Stromal cell of bone marrow (primary cell): ENCODE measurements at regions not wholly inside any gene's neighbourhood (a gene's known extent, or its start where the extent isn't known, plus 50 kb on each side); places are given as distances from the start of the nearest gene placed in this dataset.
"Not testable (repeated sequence)": the region's sequence is repeated elsewhere in the genome, so short reads cannot be mapped to it uniquely, and the experiment has no call there.

Experiments used
- DNase-seq: peaks from one replicate; pipeline ENCODE4 v3.0.0-alpha.2; 2012; ENCODE audit warnings: low read depth

DNA sequence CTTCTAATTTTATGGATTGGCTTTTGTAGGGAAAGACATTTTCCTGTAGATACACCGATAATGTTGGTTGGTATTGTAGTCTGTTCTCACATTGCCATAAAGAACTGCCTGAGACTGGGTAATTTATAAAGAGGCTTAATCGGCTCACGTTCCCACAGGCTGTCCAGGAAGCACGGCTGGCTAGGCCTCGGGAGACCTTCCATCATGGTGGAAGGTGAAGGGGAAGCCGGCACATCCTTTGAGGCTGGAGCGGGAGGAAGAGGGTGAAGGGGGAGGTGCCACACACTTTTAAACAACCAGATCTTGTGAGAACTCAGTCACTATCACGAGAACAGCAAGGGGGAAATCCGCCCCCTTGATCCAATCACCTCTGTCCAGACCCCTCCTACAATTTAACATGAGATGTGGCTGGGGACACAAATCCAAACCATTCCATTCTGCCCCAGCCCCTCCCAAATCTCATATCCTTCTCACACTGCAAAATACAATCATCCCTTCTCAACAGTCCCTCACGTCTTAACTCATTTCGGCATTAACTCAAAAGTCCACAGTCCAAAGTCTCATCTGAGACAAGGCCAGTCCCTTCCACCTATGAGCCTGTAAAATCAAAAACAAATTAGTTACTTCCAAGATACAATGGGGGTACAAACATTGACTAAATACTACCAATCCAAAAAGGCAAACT, 66.7 kb upstream of the EIF5 start:
- no peak for DNase-seq

DNA sequence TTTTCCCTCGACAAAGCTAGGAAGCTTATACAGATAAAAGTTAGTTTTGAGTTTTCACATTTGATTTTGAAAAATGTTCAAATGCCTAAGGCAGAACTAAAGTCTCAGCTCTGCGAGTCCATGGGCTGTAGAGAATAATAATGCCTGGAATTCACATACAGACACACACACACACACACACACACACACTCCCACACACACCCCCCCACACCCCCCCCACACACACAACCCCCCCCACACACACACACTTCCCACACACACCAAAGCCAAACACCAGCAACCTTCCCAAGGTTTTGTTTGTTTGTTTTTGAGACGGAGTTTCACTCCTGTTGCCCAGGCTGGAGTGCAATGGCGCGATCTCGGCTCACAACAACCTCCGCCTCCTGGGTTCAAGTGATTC, 62.8 kb upstream of the EIF5 start:
- no peak for DNase-seq

DNA sequence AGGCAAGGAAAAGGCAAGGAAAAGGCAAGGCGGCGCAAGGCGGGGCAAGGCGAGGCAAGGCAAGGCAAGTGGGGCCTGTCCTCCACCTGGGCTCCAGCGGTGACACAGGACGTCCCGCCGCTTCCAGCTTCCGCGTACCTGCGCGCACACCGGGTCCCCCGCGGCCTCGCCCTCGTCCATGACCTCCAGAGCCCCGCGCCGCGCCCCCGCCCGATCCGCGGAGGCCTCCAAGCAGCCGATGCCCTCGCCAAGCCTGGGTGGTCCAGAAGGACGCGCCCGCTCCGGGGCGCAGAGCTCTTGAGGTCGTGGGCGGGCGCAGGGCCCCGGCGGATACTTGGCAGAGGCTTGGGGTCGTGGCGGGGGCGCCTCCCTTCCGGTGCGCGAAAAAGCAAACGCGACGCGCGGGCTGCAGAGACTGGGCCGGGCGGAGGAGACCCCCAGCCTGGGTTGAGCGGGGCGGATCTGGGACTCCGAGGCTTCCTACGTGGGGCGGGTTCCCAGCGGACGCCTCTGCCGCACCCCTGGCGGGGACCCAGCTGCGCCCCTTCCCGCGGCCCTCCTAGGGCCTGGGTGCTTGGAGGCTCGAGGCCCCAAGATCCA, 60.8 kb upstream of the EIF5 start:
- no peak for DNase-seq

GRCh38 chr14:103273745-103274615, 60.1 kb upstream of the EIF5 start:
- no peak for DNase-seq

GRCh38 chr14:103275000-103275399, 59.0 kb upstream of the EIF5 start:
- no peak for DNase-seq

DNA sequence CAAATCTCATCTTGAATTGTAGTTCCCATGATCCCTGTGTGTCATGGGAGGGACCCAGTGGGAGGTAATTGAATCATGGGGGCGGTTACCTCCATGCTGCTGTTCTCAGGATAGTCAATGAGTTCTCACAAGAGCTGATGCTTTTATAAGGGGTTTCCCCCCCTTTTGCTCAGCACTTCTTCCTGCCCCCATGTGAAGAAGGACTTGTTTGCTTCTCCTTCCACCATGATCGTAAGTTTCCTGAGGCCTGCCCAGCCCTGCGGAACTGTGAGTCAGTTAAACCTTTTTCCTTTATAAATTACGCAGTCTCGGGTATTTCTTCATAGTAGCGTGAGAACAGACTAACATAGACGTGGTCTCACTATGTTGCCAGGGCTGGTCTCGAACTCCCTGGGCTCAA, 56.1 kb upstream of the EIF5 start:
- DNase-seq: no peak

- DNase-seq: no peak
Observed at GRCh38 chr14:103279142-103280025, 54.7 kb upstream of the EIF5 start.

GRCh38 chr14:103280278-103280928, 53.6 kb upstream of the EIF5 start:
- no peak for DNase-seq

GRCh38 chr14:103281496-103282231, 52.4 kb upstream of the EIF5 start:
- no peak for DNase-seq

DNA sequence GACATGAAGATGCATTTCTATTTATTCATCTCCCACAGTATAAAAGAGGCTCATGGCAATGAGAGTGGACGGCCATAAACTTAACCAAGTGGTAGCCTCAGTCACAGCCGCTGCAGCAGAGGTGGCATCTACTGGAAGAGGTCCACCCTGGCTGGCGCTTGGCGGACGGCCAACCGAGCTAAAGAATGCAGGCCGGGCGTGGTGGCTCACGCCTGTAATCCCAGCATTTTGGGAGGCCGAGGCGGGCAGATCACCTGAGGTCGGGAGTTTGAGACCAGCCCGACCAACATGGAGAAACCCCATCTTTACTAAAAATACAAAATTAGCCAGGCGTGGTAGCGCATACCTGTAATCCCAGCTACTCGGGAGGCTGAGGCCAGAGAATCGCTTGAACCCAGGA, 51.7 kb upstream of the EIF5 start:
- not testable (repeated sequence) for DNase-seq

GRCh38 chr14:103282932-103283331, 51.1 kb upstream of the EIF5 start:
- DNase-seq: no peak

DNA sequence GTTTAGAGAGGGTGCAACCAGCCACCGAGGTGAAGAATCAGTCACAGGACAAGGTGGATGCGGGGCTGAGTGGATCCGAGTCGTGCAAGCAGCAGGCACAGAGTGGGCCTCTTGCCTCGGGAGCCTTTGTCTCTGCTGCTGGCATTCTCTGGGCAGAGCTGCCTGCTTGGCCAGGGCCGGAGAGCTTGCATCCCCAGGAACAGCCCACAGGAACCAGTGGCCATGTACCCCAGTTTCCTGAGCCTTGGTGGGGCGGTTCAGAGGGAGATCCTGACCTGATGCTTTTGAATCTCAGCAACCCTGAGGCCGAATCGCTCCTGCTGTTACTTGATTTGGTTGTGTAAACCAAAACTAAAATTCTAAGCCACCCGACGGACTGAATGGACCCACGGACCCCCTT, 50.1 kb upstream of the EIF5 start:
- no peak for DNase-seq
